ENCODE measurements at regions not wholly inside any gene's neighbourhood (a gene's known extent, or its start where the extent isn't known, plus 50 kb on each side); places are given as distances from the start of the nearest gene placed in this dataset.
A peak's percentile ranks its signal among the peaks of the same experiment; 100 is the strongest.

DNA sequence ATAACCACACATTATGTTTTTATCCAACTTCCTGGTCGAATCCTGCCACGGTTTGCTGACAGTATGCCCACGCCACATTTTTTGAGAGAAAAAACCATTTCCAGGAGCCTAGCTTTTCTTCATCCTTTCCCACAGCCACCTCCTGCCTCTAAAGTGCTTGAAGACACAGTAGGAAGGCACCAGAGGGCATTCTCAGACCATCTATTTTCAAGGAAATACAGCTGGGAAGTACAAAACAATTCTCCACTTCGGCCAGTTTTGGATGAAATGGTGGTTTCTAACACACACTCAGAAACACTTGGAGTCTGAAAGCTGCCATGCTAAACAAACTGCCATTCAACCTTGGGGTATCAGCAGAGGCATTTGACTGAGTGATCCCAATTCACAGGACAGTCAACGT lies 86.3 kb upstream of the RPS23 start:
- peak; percentile 47 for ATAC-seq (ENCODE audit: insufficient read depth, low FRiP score)
- Histone ChIP-seq H3K9ac (ENCODE audit: insufficient read depth in 1 of 2, low read length in 2 of 2) (no peak overlapping the region), H3K9me3 (ENCODE audit: control insufficient read depth in 4 of 4, insufficient read depth in 3 of 4, low read length in 3 of 4) (peaks cover 0 to 3% (median 0%) of the 10 kb centered on the region in 4 donors), H3K4me3 (no peak overlapping the region), H3K27me3 (ENCODE audit: control insufficient read depth in 3 of 3, insufficient read depth in 3 of 3, low read length in 2 of 3) (no peaks in the 10 kb centered on the region), H3K27ac (ENCODE audit: low read depth in 1 of 2, low read length in 1 of 2) (no peak overlapping the region), H3K4me1 (ENCODE audit: control insufficient read depth in 5 of 5, insufficient read depth in 5 of 5, low read length in 5 of 5) (peaks cover 0 to 5% (median 2%) of the 10 kb centered on the region in 5 donors), H3K36me3 (ENCODE audit: control insufficient read depth in 4 of 4, insufficient read depth in 4 of 4, low read length in 4 of 4) (no peaks in the 10 kb centered on the region)
- WGBS, 2 donors: 46 to 51% methylated on average over 5 of the region's 5 CpGs
- DNase-seq: peak; percentile 45 to 92 (median 83)
- TF ChIP-seq, protein P1, sequence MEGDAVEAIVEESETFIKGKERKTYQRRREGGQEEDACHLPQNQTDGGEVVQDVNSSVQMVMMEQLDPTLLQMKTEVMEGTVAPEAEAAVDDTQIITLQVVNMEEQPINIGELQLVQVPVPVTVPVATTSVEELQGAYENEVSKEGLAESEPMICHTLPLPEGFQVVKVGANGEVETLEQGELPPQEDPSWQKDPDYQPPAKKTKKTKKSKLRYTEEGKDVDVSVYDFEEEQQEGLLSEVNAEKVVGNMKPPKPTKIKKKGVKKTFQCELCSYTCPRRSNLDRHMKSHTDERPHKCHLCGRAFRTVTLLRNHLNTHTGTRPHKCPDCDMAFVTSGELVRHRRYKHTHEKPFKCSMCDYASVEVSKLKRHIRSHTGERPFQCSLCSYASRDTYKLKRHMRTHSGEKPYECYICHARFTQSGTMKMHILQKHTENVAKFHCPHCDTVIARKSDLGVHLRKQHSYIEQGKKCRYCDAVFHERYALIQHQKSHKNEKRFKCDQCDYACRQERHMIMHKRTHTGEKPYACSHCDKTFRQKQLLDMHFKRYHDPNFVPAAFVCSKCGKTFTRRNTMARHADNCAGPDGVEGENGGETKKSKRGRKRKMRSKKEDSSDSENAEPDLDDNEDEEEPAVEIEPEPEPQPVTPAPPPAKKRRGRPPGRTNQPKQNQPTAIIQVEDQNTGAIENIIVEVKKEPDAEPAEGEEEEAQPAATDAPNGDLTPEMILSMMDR (IDR thresholded peaks at IDR 0.05; ENCODE audit: control extremely low read depth, extremely low read depth): peak; percentile 28

DNA sequence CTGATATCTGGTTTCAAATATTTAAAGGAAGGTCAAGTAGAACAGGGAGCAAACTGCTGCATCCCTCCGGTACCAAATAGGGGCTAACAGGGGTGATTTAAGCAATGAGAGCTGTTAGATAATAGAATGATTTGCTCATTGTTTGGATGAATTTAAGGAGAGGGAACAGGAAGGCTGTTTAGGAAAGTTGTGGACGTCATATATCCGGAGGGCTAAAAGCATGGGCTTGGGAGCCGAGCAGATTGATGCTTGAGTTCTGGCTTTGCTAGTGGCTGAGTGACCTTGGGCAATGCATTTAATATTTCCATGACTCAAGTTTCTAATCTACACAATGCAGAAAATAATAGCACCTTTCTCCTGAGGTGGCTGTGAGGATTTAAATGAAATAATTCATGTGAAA lies 85.4 kb upstream of the RPS23 start:
- 81 to 86% methylated on average over 4 of the region's 4 CpGs for WGBS, 2 donors
- Histone ChIP-seq H3K27ac (ENCODE audit: low read depth in 1 of 2, low read length in 1 of 2) (no peak overlapping the region), H3K4me1 (ENCODE audit: control insufficient read depth in 5 of 5, insufficient read depth in 5 of 5, low read length in 5 of 5) (peaks cover 0 to 12% (median 6%) of the 10 kb centered on the region in 5 donors), H3K9ac (ENCODE audit: insufficient read depth in 1 of 2, low read length in 2 of 2) (no peak overlapping the region), H3K4me3 (no peak overlapping the region), H3K9me3 (ENCODE audit: control insufficient read depth in 4 of 4, insufficient read depth in 3 of 4, low read length in 3 of 4) (peaks cover 0 to 3% (median 0%) of the 10 kb centered on the region in 4 donors), H3K27me3 (ENCODE audit: control insufficient read depth in 3 of 3, insufficient read depth in 3 of 3, low read length in 2 of 3) (no peaks in the 10 kb centered on the region), H3K36me3 (ENCODE audit: control insufficient read depth in 4 of 4, insufficient read depth in 4 of 4, low read length in 4 of 4) (no peaks in the 10 kb centered on the region)
- DNase-seq (no peak), ATAC-seq (ENCODE audit: insufficient read depth, low FRiP score) (no peak)
- TF ChIP-seq, protein P1 (IDR thresholded peaks at IDR 0.05; ENCODE audit: control extremely low read depth, extremely low read depth): no peak

DNA sequence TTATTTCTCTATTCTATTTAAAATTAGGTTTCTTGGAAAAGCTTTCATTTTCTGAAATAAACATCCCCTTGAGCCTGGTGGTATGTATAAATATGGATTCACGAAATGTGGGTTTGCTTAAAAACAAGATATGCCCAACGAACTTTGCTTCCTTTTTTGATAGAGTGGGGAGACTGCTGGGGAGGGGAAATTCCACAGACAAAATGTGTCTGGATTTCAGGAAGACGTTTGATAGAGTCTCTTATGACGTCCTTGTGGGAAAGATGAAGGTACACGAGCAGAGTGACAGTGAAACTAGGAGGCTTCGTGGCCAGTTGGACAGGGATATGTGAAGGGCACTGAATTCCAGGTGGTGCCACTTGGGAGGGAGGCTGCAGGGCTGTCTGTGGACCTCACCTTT lies 84.5 kb upstream of the RPS23 start:
- ATAC-seq (ENCODE audit: insufficient read depth, low FRiP score) (no peak), DNase-seq (no peak)
- H3K9me3 ChIP-seq (ENCODE audit: control insufficient read depth in 4 of 4, insufficient read depth in 3 of 4, low read length in 3 of 4): peaks cover 0 to 3% (median 0%) of the 10 kb centered on the region in 4 donors
- H3K36me3 ChIP-seq (ENCODE audit: control insufficient read depth in 4 of 4, insufficient read depth in 4 of 4, low read length in 4 of 4): no peaks in the 10 kb centered on the region
- no peak overlapping the region for H3K27ac ChIP-seq (ENCODE audit: low read depth in 1 of 2, low read length in 1 of 2)
- TF ChIP-seq, protein P1 (IDR thresholded peaks at IDR 0.05; ENCODE audit: control extremely low read depth, extremely low read depth): no peak
- no peaks in the 10 kb centered on the region for H3K27me3 ChIP-seq (ENCODE audit: control insufficient read depth in 3 of 3, insufficient read depth in 3 of 3, low read length in 2 of 3)
- WGBS, 2 donors: 41 to 52% methylated on average over 6 of the region's 6 CpGs
- no peak overlapping the region for H3K9ac ChIP-seq (ENCODE audit: insufficient read depth in 1 of 2, low read length in 2 of 2)
- H3K4me1 ChIP-seq (ENCODE audit: control insufficient read depth in 5 of 5, insufficient read depth in 5 of 5, low read length in 5 of 5): peaks cover 0 to 15% (median 12%) of the 10 kb centered on the region in 5 donors
- H3K4me3 ChIP-seq: no peak overlapping the region

DNA sequence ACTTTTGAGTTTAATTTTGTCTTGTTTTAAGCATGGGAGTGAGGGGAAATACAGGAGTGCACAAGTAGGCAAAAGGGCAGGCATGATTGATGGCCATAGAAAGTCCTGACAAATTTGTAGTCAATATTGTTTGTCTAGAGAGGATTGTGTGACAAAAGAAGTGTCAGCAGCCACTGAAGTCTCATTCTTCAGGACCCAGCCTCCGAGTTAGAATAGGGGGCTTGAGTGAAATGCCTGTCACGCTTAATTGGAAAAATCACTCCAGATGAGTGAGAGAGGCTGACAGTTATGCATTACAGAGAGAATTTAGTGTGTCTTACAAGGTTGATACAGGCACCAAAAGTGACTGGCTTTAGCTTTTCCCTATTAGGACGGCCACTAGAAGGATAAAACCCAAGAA lies 81.9 kb upstream of the RPS23 start:
- ATAC-seq (ENCODE audit: insufficient read depth, low FRiP score) (no peak), DNase-seq (no peak)
- Histone ChIP-seq H3K36me3 (ENCODE audit: control insufficient read depth in 4 of 4, insufficient read depth in 4 of 4, low read length in 4 of 4) (no peaks in the 10 kb centered on the region), H3K27ac (ENCODE audit: low read depth in 1 of 2, low read length in 1 of 2) (no peak overlapping the region), H3K4me1 (ENCODE audit: control insufficient read depth in 5 of 5, insufficient read depth in 5 of 5, low read length in 5 of 5) (peaks cover 0 to 38% (median 16%) of the 10 kb centered on the region in 5 donors), H3K9me3 (ENCODE audit: control insufficient read depth in 4 of 4, insufficient read depth in 3 of 4, low read length in 3 of 4) (no peaks in the 10 kb centered on the region), H3K4me3 (no peak overlapping the region), H3K27me3 (ENCODE audit: control insufficient read depth in 3 of 3, insufficient read depth in 3 of 3, low read length in 2 of 3) (no peaks in the 10 kb centered on the region), H3K9ac (ENCODE audit: insufficient read depth in 1 of 2, low read length in 2 of 2) (no peak overlapping the region)
- WGBS, 2 donors: 89 to 90% methylated on average over 3 of the region's 3 CpGs
- TF ChIP-seq, protein P1 (IDR thresholded peaks at IDR 0.05; ENCODE audit: control extremely low read depth, extremely low read depth): no peak
